GF-D8 (cell line): ENCODE measurements at regions not wholly inside any gene's neighbourhood (a gene's known extent, or its start where the extent isn't known, plus 50 kb on each side); places are given as distances from the start of the nearest gene placed in this dataset.

Experiments used
- DNase-seq: peaks from one replicate; lab custom pipeline; 2025; lab: John Stamatoyannopoulos, UW

DNA sequence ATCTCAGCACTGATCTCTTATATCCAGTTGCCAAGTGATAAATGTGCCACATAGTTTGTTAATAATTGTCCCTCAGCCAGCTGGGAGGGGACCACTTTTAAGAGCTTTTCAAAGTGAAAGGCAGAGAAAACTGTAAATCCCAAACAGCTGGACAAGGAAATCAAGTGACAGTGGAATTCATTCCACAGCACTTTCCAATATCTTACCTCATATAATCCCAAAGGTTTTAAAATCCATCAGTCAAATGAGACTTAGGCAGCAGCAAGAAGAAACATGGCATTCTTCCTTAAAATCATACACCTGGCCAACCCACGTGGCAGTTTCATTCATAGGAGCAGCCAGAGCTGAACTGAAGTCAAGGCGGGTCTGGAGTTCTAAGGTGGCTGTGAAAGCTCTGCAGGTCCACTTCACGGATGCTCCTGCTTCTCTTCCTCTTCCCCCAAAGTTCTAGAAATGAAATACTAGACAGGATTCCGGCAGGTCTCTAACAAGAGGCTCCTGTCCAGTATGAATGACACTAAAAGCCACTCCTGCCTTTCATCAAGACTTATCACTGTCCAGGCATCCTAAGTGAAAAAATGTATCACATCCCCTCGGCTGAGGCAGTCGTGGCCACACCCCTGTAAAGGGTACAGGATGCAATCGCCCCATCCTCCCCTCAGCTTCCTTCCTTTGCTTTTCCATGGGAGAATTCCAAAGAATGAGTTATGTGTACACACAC is 190.4 kb upstream of the STK17B start:
- no peak for DNase-seq

DNA sequence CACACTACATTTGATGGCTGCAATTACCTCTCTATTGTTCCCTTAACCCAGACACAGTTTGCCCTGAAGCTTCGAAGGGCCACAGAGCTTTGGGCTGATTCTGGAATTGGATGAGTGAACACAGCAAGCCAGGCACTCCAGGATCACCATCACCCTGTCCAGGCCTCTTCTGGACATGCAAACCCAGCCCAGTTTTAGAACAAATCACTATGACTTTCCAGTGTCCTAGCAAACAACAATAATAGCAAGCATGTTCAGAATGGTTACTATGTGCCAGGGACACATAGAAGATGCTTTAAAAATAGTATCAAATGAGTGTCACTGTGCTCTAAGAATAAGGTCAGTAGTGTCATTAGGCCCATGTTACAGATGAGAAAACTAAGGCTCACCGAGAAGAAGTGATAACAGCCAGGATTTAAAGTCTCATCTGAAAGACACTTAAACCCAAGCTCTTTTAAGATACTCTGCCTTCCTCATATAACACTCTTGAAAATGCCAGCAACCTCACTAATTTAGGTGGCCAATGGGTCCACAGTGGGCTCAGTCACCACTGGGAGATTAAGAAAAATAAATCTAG is 191.7 kb upstream of the STK17B start:
- DNase-seq = no peak

DNA sequence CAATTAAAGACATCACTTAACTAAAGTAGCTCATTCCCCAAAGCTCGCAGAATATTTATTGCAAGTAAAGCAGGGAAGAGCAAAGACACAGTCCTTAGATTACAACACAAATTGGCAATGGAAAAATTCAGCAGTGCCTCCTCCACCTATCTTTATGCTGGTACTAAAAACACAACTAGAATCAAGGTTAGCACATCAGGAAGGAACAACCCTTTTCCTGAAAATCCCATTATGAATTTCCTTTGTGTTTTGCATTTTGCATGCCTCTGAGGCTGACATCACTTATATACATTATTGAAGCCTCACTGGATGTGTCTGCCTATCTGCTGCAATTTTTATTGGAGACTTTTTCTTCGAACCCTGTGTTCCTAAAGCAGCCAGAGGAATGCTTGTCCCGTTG is 193.8 kb upstream of the STK17B start:
- no peak for DNase-seq

DNA sequence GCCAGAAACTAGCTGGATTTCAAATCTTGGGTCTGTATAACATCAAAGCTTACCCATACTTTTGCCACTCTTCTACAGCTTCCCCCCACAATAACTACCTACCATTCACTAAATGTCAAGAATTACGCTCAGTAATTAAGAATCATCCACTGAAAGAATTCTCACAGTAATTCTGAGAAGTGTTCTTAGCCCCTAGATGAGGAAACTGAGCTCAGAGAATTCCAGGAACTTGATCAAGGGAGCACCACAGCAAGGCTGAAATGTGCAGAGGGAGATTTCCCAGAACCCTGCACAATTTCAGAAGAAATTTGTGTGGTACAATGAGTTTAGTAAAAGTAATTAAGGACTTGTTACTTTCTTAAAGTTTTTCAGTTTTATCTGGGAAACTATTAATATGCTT is 194.5 kb upstream of the STK17B start:
- DNase-seq = no peak

DNA sequence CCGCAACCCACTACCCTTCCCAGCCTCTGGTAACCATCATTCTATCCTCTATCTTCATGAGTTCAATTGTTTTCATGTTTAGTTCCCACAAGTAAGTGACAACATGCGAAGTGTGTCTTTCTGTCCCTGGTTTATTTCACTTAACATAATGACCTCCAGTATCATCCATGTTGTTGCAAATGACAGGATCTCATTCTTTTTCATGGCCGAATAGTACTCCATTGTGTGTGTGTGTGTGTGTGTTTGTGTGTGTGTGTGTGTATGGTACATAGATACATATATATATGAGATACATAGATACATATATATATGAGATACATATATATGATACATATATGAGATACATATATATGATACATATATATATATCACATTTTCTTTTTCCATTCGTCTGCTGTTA is 196.3 kb upstream of the STK17B start:
- DNase-seq = no peak

DNA sequence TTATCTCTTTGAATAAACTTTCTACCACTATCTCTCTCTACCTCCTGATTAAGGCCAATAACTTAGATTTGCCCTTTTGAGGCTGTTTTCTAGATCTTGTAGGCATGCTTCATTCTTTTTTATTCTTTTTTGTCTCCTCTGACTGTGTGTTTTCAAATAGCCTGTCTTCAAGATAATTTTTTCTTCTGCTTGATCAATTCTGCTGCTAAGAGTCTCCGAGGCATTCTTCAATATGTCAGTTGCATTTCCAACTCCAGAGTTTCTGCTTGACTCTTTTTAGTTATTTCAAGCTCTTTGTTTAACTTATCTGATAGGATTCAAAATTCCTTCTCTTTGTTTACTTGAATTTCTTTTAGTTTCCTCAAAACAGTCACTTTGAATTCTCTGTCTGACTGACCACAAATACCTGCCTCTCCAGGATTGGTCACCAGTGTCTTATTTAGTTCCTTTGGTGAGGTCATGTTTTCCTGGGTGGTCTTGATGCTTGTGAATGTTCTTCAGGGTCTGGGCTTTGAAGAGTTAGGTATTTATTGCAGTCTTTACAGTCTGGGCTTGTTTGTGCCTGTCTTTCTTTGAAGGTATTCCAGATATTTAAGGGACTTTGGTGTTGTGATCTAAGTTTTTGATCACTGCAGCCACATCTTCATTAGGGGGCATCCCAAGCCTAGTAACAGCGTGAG is 197.3 kb upstream of the STK17B start:
- DNase-seq = no peak

DNA sequence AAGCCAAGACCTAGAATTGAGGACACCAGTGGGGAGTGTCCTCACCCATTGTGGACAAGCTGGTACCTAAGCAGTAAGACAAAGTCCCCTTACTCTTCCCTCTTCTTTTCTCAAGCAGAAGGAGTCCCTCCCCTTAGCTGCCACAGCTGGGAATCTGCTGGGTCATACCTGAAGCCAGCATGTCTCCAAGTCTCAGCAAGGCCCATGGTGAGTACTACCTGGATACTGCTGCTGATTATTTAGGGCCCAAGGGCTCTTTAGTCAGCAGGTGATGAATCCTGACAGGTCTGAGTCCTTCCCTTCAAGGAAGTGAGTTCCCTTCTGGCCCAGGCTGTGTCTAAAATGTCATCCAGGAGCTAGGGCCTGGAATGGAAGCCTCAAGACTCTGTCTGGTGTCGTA is 198.6 kb upstream of the STK17B start:
- no peak for DNase-seq

DNA sequence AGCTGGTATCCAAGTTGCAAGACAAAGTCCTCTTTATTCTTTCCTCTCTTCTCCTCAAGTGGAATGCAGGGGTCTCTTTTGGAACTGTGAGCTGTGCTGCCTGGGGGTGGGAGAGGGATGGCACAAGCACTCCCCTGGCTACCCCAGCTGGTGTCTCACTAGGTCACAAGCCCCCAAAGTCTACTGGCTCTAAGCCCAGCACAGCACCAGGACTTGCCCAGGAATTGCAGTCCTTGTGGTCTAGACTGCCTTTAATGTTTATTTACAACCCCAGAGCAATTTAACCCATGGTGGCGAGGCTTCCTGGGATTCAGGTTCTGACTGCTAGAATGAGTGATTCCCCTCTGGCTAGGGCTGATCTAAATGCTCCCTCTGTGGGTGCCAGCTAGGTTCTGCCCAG is 199.0 kb upstream of the STK17B start:
- DNase-seq = no peak

DNA sequence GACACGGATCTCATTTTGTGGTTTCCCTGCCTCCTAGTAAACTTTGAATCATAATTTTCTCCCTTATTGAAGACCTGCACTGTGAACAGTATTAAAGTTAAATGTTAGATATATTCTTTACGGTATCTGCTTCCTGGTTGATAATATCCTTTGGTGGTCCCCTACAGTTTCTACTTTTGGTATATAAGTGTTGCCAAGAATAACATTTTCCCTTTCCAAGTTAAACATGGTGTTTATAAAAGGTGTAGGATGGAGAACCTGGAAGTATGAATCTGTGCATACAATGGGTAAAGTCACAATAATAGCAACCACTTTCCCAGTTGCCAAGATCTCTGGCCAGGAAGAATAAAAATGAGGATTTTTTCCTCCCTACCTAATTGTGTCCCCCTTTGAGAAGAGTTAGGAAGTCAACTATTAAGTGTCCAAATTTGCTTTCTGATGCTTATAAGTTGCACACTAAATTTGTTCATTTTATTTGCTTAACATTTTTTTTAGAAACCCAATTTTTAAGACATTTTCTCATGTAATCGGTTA is 201.0 kb upstream of the STK17B start:
- no peak for DNase-seq

DNA sequence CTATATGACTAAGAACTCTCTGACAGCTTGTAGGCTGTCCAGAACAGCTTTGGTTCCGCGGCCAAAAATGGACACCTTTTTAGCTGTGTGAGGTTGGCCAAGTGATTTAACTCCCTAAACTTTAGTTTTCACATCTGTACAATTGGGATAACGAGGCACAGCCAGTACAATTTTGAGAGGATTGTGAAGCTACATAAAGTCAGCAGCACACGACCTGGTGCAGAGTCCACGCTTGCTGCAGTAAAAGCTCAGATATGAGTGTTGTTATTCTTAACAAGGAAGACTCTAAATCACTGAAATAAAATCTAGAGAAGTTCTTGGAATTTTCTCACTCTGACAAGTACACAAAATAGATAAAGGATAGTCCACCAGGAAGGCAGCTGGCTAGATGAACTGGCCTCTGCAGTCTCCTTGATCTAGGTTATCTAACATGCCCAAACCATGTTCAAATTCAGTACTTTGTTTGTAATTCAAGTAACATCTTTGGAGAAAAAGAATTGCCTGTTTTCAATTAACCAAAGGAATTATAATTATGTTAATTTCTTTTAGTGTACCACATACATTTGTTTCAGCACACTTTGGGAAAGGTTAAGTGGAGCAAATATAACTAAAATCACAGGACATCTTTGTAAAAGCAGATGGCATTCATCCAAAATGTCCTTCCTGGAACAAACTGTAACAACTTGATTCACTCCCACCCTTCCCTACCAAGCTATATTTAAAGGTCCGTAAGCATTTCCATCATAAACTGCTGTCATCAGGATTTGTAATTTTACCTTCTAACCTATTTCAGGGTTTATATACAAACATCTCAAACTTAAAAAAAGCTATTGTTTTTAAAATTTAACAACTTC is 201.7 kb upstream of the STK17B start:
- DNase-seq = no peak

DNA sequence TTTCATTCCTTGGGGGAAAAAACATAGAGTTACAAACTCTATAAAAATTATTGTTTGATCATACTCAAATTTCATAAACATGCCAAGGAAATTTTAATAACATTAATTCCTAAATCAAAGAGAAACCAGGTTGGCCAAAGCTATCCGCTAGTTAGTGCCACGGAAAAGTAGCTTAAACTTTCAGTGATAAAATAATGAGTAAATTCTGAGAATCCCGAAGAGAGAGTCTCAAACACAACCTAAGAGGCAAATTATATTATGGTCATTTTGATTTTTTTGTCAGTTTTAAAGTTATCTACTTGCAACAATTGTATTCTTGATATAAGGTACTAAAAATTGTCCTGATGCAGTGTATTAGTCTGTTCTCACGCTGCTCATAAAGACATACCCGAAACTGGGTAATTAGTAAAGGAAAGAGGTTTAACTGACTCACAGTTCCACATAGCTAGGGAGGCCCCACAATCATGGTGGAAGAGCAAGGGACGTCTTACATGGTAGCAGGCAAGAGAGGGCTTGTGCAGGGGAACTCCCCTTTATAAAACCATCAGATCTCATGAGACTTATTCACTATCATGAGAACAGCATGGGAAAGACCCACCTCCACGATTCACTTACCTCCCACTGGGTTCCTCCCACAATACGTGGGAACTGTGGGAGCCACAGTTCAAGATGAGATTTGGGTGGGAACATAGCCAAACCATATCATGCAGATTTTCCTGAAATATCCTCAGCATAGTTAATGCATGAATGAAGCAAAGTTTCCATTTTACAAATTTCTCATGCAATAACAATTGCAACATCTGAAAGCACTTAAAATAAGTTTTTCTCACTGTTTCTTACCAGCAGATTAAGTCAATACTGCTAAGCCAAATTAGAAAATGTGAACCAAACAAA is 205.9 kb upstream of the STK17B start:
- no peak for DNase-seq

DNA sequence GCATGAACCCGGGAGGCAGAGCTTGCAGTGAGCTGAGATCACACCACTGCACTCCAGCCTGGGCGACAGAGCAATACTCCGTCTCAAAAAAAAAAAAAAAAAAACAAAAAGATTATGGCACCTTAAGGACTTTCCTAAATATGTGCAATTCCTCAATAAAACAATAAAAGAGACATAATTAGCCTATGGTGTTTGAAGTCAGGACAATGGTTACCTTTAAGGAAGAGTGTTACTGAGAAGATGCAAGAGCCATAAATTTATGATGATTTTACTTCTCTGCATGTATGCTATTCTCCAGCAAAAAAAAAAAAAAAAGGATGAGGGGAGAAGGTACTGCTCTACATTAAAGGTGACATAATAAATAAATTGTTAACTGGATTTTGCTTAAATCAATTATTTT is 208.2 kb upstream of the STK17B start:
- DNase-seq = no peak

DNA sequence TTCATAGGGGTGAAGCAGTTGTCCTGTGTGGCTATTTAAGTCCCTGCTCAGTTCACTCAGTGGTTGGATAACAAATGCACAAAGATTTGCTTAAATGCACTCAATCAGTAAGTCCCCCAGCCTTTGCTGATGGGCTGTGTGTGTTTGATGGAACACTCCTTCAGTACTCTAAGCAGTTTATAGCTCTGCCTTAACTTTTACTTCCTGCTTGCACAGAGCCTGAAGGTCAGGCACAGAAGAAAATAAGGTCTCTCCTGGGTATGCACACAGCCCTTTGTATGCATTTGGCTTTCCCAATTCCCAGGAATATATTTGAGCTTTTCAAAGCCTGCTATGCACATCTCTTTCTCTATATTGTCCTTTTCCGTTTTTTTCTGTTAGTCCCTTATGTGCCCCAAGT is 208.7 kb upstream of the STK17B start:
- no peak for DNase-seq

DNA sequence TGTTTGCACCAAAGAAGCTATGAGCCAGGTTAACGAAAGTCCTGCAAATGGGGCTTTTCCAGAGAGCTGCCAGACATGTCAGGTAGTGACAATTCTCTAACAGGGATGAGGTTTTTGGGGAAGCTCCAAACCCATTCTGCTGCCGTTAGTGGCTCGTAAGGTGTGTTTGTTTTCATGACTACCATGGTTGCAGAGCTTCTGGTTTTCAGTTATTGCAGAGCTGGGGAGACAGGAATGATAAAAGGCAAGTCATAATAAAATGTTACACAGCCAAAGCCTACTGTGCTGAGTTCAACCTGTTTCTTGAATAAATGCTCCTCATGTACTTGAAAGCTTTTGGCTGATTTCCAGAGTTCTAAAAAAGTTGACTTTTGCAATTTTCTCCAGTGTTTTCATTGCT is 209.2 kb upstream of the STK17B start:
- no peak for DNase-seq

DNA sequence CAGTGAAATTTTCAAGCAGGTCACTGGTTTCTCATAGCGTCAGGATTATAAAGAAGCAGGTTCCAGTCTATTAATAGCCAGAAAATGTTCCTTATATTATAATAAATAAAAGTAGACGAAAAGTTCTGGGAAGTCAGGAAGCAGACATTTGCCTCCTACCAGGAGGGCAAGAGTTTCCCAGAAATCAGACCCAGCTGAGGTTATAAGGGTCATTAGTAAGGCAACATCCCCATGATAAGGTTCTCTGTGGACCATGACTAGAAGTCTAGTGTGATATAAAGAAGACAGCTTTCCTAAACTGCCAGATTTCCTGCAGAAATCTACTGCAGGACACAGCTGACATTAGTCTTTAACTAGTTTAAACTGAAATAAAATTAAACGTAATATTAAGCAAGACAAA is 210.1 kb upstream of the STK17B start:
- no peak for DNase-seq

DNA sequence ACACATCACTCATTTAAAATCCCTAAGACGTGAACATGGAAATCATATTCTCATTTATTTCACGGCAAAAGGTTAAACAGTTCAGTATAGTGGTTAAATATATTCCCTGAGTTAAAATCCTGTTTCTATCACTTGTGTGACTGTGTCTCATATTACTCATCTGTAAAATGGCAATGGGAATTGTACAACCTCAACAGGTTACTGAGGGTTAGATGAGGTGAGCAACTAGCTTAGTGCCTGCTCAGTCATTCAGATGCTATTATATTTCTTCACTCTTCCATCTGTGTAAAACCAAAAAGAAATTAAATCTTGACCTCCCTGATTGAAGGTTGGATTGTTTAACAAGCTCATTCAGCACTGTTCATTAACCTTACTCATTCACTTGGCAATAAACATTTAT is 212.4 kb upstream of the STK17B start:
- no peak for DNase-seq

DNA sequence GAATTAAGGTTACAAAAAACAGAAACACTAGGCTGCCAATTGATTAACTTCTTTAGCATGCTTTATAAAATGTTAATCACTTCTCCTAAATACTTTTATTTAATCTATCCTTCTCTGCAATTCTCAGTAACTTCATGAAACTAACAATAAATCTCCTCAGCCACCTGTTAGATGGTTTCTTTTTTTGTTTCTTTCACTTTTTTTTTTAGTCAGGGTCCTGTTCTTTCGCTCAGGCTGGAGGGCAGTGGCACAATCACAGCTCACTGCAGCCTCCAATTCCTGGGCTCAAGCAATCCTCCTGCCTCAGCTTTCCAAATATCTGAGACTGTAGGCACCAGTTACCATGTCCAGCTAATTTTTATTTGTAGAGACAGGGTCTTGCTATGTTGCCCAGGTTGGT is 213.4 kb upstream of the STK17B start:
- DNase-seq = no peak

DNA sequence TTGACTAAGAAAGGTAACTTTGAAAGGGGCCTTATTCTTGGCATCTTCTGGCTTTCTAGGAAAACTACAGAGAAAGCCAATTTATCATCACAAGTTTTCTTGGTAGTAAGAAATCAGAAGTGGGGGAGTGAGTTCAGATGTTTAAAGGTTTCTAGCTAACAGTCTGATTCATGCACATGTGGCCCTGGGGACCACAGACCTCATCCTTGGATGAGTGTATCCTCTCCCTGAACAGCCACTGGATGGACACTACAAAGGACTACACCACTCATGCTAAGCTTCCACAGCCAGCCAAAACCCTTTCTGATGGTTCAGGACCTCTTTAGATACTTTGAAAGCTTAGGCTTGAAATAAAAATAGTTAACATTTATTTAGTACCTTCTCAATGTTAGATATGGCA is 218.3 kb upstream of the STK17B start:
- no peak for DNase-seq

DNA sequence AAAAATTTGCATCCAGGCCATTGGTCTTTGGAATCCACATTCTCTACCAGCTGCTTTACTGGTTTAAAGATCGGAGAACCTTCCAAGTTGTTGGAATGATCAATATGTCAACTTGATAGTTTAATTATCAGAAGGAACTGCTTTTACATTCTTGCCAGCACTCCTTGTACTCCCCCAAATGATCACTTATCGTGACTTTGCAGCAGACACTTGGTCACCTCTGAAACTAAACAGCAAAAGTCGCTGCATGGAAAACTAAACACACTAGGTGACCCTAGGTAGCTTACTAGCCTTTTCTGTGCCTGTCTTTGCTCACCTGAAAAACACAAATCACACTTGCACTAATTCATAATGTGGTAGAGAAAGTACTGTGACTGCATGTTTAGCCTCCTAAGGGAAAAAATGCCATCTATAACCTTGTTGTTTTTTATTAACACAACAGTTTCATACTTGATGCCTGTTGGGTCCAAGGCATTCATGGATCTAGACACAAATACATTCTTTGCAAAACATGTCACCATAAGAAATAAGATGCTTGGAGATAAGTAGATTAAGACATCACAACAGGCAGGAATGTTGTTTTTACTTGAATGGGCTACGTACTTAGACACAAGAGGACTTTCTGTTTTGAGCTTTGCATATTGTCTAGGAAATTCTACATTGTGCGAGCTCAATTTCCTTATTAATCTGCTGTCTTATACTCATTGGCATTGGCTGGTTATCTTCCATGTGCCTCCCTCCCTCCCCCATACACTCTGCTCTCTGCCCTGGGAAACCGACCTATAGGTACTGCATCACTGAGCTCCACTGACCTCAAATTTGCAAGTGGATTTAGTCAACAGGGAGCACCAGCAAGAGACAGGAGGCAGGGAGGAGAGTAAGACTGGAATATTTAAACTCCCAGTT is 219.1 kb upstream of the STK17B start:
- DNase-seq = no peak

DNA sequence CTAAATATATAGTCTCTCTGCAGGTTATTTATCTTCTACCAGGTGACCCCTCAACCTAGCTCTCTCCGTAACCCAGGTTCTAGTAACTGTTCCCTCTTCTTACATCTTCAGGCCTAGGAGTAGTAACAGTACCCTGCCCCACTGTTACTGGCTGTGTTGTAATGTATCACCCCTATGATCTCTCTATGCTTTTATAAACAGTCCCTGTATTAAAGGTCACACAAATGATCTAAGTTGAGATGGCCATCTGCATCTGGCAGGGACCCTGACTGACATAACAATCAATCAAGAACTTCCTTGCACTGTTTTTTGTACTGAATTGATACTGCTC is 219.7 kb upstream of the STK17B start:
- DNase-seq = no peak

DNA sequence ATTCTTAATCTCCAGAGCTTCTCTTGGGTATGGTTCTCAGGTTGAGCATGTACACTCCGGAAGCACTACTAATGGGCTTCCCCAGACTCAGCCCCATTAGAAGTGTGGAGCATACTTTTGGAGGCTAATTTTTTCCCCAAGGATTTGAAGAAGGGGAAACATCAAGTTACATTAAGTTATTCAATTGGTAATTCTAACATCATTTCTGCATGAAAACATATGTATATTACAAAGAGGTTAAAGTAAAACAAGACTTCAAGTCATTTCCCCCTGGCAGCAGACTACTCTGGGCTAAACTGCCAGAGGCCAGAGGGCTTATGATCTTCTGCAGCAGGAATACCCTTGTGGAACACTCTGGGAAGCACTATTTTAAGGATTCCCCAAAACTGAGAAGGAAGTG is 227.7 kb upstream of the STK17B start:
- DNase-seq = no peak
